ENCODE measurements at regions not wholly inside any gene's neighbourhood (a gene's known extent, or its start where the extent isn't known, plus 50 kb on each side); places are given as distances from the start of the nearest gene placed in this dataset.
"Not testable (repeated sequence)": the region's sequence is repeated elsewhere in the genome, so short reads cannot be mapped to it uniquely, and the experiment has no call there.

DNA sequence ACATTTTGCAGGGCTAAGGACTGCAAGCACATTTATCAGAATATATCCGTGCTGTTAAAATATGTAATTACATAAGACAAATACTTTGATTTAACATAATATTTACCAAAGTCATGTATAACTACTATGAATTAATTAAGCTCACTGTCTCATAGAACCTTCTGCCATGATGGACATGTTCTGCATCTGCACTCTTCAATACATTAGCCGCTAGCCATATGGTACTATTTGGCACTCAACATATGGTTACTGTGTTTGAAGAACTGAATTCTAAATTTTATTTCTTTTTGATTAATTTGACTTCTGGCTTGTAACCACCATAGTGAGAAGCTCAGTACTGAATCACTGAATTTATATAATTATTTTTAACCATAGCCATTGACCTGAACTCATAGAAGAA, 427.0 kb upstream of the TRAM1L1 start:
- FAIRE-seq (no peak), DNase-seq (ENCODE audit: insufficient read length, low spot score) (no peak)
- TF ChIP-seq POLR2A (IDR thresholded peaks at IDR 0.05; ENCODE audit: low read depth, low read length) = no peak

DNA sequence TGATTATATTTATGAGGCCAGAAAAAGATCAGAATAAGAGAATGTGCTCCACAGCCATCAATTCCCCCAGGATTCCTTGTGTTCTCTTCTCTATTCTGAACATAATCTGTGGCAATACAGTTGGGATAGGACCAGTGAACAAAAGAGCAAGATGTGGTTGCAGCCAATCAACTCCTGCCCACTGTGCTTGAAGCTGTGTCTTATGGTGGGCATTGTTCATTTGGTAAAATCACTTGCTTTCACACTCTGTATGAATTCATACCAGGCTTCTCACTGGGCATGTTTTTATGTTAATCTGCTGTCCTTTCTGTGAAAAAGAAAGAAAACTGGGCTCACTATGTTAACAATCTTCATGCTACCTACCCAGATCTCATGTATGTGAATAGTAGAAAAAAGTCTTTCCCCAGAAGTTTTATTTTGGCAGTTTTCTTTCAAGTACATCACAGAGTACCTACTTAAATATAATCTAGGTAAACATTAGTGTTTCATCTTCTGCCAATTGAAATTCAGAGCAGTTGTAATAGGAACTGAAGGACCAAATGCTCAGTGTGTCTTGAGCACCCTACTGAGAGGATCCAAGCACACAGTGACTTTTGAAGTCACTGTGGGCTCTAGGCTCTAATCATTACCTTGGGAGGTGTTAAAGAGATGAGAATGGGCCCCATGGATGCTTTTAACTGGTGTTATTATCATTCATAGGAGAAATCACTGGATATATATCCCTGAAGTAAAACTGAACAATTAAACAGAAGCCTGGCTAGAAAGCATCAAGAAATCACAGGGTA, 429.2 kb upstream of the TRAM1L1 start:
- FAIRE-seq (no peak), DNase-seq (ENCODE audit: insufficient read length, low spot score) (no peak)
- TF ChIP-seq POLR2A (IDR thresholded peaks at IDR 0.05; ENCODE audit: low read depth, low read length) = no peak

GRCh38 chr4:117515921-117516320, 430.5 kb upstream of the TRAM1L1 start:
- no peak for DNase-seq (ENCODE audit: insufficient read length, low spot score)
- TF ChIP-seq POLR2A (IDR thresholded peaks at IDR 0.05; ENCODE audit: low read depth, low read length) = no peak
- FAIRE-seq = no peak

GRCh38 chr4:117527601-117528000, 442.2 kb upstream of the TRAM1L1 start:
- DNase-seq (ENCODE audit: insufficient read length, low spot score) (no peak), FAIRE-seq (no peak)
- no peak for TF ChIP-seq POLR2A (IDR thresholded peaks at IDR 0.05; ENCODE audit: low read depth, low read length)

DNA sequence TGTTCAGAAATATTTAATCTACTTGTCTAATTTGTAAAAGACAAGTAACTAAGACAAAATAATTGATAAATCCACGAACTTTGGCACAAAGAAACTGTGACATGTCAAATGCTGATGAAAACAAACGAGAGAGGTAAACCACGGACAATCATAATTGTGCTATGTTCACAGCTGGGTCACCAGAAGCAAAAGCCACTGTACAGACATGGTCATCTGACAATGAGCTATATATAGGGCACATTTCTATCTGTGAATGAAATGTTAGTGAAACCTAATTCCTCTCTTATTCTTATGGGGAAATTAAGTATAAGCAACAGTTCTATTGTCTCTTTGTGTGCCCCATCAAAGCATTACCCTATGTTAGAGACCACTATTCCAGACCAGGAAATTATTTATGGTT, 444.0 kb upstream of the TRAM1L1 start:
- no peak for DNase-seq (ENCODE audit: insufficient read length, low spot score)
- TF ChIP-seq POLR2A (IDR thresholded peaks at IDR 0.05; ENCODE audit: low read depth, low read length) = no peak
- no peak for FAIRE-seq

DNA sequence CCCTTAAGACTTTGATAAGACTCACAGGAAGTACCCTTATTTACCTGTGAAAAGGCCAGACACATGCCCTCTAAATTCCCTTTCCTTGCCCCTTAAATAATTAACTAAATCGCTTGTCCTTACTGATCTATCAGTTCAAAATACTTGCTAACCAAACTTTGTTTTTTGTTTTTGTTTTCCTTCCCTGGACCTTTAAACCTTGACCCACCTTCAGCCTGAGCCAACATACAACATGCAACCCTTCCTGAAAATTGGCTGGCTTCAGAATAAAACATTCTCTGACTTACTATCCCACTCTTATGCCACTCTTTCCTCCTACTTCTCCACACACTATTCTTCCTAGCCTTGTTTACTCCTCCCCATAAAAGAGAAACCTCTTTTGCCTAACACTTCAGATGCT, 448.1 kb upstream of the TRAM1L1 start:
- FAIRE-seq = no peak
- no peak for TF ChIP-seq POLR2A (IDR thresholded peaks at IDR 0.05; ENCODE audit: low read depth, low read length)

GRCh38 chr4:117545039-117545438, 459.7 kb upstream of the TRAM1L1 start:
- FAIRE-seq = no peak
- DNase-seq (ENCODE audit: insufficient read length, low spot score) = no peak
- TF ChIP-seq POLR2A (IDR thresholded peaks at IDR 0.05; ENCODE audit: low read depth, low read length) = no peak

More for the DNA sequence above, 448.1 kb upstream of the TRAM1L1 start:
- no peak for DNase-seq (ENCODE audit: insufficient read length, low spot score)

DNA sequence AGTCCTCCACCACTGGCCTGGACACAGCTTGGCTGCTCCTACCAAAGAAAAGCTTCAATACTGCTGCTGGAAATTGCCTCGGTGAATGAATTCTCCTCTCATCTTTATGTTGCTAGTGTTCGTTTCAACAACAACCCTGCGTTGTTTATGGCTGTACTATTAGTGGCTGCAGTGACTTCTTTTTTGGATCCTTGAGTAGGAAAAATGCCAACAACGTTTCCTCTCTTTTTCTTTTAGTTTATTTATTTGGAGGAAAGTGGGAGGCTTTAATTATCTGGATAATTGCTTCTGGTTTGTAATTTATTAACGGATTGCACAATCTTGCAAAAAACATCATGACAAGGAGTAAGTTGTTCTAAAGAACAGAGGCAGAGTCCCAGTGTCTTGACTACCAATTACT, 464.1 kb upstream of the TRAM1L1 start:
- FAIRE-seq (no peak), DNase-seq (ENCODE audit: insufficient read length, low spot score) (no peak)
- no peak for TF ChIP-seq POLR2A (IDR thresholded peaks at IDR 0.05; ENCODE audit: low read depth, low read length)

GRCh38 chr4:117550085-117550484, 464.7 kb upstream of the TRAM1L1 start:
- no peak for TF ChIP-seq POLR2A (IDR thresholded peaks at IDR 0.05; ENCODE audit: low read depth, low read length)
- FAIRE-seq (no peak), DNase-seq (ENCODE audit: insufficient read length, low spot score) (no peak)

GRCh38 chr4:117560329-117560728, 474.0 kb upstream of the NDST3 start:
- no peak for DNase-seq (ENCODE audit: insufficient read length, low spot score)
- no peak for FAIRE-seq
- TF ChIP-seq POLR2A (IDR thresholded peaks at IDR 0.05; ENCODE audit: low read depth, low read length) = no peak

DNA sequence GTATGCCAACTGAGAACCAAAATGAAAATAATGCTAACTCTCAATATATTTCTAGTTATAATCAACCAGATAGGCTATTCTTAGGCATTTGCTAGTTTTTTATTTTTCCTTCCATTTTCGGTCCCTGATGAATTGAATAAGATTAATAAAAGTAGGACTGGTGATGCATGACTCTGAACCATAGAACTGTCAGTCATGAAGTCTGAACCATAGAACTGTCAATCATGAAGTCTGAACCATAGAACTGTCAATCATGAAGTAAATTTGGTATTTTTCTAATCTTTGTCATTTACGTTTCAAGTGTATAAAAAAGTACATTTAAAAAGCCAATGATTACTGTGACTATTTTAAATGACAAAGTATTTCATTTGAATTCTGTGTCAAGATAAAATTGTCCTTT, 460.2 kb upstream of the NDST3 start:
- DNase-seq (ENCODE audit: insufficient read length, low spot score) (no peak), FAIRE-seq (no peak)
- no peak for TF ChIP-seq POLR2A (IDR thresholded peaks at IDR 0.05; ENCODE audit: low read depth, low read length)

DNA sequence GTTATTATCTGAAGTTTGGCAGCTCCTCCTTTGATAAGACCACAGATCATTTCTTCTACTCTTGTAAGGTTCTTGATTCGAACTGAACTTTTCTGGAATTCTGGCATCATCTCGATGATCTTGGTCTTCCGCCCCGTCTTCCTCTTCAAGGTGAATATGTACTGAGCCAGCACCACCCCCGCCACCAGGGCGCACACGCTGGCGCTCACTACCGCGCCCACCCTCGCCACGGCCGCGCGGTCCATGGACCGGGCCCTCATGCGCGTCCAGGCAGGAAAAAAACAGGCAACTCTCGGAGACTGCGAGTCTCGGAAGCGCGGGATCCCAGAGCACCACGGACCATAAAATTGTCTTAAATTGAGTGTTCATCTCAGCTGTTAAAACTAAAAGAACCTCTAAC, 458.4 kb upstream of the NDST3 start:
- no peak for DNase-seq (ENCODE audit: insufficient read length, low spot score)
- no peak for TF ChIP-seq POLR2A (IDR thresholded peaks at IDR 0.05; ENCODE audit: low read depth, low read length)
- no peak for FAIRE-seq

- TF ChIP-seq POLR2A (IDR thresholded peaks at IDR 0.05; ENCODE audit: low read depth, low read length) = no peak
- FAIRE-seq (no peak), DNase-seq (ENCODE audit: insufficient read length, low spot score) (no peak)
These were observed 456.5 kb upstream of the NDST3 start for GRCh38 chr4:117577686-117578311.

- no peak for DNase-seq (ENCODE audit: insufficient read length, low spot score)
- FAIRE-seq = no peak
- TF ChIP-seq POLR2A (IDR thresholded peaks at IDR 0.05; ENCODE audit: low read depth, low read length) = no peak
These were observed 445.5 kb upstream of the NDST3 start for GRCh38 chr4:117588771-117589170.

DNA sequence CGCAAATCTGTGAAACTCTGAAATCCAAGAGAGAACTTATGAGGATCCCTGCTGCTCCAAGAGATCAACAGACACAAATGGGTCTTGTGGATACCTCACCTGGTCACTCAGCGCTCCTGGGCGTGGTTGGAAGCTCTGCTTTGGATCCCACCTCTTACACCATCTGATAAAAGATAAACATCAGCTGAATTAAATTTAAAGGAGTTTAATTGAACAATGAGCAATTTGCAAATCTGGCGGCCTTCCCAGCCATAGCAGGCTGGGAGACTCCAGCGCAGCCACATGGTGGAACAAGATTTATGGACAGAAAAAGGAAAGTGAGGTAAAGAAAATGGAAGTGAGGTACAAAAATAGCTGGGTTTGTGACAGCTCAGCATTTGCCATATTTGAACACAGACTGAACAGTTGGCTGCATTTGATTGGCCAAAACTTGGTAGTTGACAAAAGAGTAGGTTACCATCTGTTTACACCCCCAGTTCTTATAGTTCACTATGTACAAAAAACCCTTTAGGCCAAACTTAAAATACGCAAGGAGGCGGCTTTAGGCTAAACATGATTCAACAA, 437.3 kb upstream of the NDST3 start:
- TF ChIP-seq POLR2A (IDR thresholded peaks at IDR 0.05; ENCODE audit: low read depth, low read length) = no peak
- DNase-seq (ENCODE audit: insufficient read length, low spot score) = no peak
- FAIRE-seq = no peak

- FAIRE-seq; DNase-seq (ENCODE audit: insufficient read length, low spot score): not testable (repeated sequence)
These were observed 434.9 kb upstream of the NDST3 start for GRCh38 chr4:117599393-117599792.

DNA sequence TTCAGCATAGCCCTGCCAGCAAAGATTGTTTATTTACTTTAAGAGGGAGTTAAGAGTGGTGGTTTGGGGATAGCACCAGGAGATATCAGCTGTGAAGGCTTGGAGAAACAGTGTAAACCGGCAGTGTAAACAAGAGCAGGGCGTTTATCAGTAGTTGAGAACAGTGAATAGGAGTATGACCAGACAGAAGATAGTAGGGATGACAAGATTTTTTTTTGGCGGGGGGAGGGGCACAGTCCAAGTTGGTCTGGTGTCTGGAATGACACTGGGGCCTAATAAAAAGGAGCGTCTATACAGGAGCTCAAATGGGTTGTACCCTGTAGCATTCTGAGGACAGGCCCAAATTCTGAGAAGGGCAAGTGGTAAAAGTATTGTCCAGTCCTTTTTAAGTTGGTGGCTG, 433.4 kb upstream of the NDST3 start:
- FAIRE-seq; DNase-seq (ENCODE audit: insufficient read length, low spot score): not testable (repeated sequence)
